COLO668 (cell line): ENCODE measurements at regions not wholly inside any gene's neighbourhood (a gene's known extent, or its start where the extent isn't known, plus 50 kb on each side); places are given as distances from the start of the nearest gene placed in this dataset.
"Not testable (repeated sequence)": the region's sequence is repeated elsewhere in the genome, so short reads cannot be mapped to it uniquely, and the experiment has no call there.

Experiments
- DNase-seq: peaks from one replicate; lab custom pipeline; 2025; ENCODE audit not compliant: unreplicated experiment; lab: John Stamatoyannopoulos, UW

- DNase-seq, result no peak
Observed at GRCh38 chr2:51846796-51847195, 814.9 kb upstream of the NRXN1 start.

- DNase-seq, result no peak
Observed at GRCh38 chr2:51846018-51846417, 814.1 kb upstream of the NRXN1 start.

GRCh38 chr2:51844596-51844995 lies 812.7 kb upstream of the NRXN1 start:
- no peak for DNase-seq

- DNase-seq, result no peak
Observed at GRCh38 chr2:51829477-51829876, 797.5 kb upstream of the NRXN1 start.

- no peak for DNase-seq
Observed at GRCh38 chr2:51825823-51826222, 793.9 kb upstream of the NRXN1 start.

- DNase-seq, result no peak
Observed at GRCh38 chr2:51813247-51813646, 781.3 kb upstream of the NRXN1 start.

- DNase-seq, result no peak
Observed at GRCh38 chr2:51812138-51812866, 780.4 kb upstream of the NRXN1 start.

GRCh38 chr2:51810197-51810596 lies 778.3 kb upstream of the NRXN1 start:
- DNase-seq, result no peak

- DNase-seq, result no peak
Observed at GRCh38 chr2:51807229-51807628, 775.3 kb upstream of the NRXN1 start.

GRCh38 chr2:51795248-51795888 lies 763.4 kb upstream of the NRXN1 start:
- DNase-seq, result peak; percentile 41

- DNase-seq, result no peak
Observed at GRCh38 chr2:51791496-51791895, 759.6 kb upstream of the NRXN1 start.

- DNase-seq, result no peak
Observed at GRCh38 chr2:51790854-51791253, 758.9 kb upstream of the NRXN1 start.

GRCh38 chr2:51789918-51790317 lies 758.0 kb upstream of the NRXN1 start:
- no peak for DNase-seq

- peak; percentile 10 for DNase-seq
Observed at GRCh38 chr2:51782921-51783765, 751.2 kb upstream of the NRXN1 start.

GRCh38 chr2:51781691-51782090 lies 749.8 kb upstream of the NRXN1 start:
- DNase-seq, result no peak

- DNase-seq, result no peak
Observed at GRCh38 chr2:51780353-51780752, 748.4 kb upstream of the NRXN1 start.

GRCh38 chr2:51779723-51780122 lies 747.8 kb upstream of the NRXN1 start:
- not testable (repeated sequence) for DNase-seq

- no peak for DNase-seq
Observed at GRCh38 chr2:51778806-51779205, 746.9 kb upstream of the NRXN1 start.

GRCh38 chr2:51774606-51775005 lies 742.7 kb upstream of the NRXN1 start:
- DNase-seq, result not testable (repeated sequence)

GRCh38 chr2:51760441-51760840 lies 728.5 kb upstream of the NRXN1 start:
- DNase-seq, result no peak

GRCh38 chr2:51758081-51758480 lies 726.1 kb upstream of the NRXN1 start:
- DNase-seq, result no peak

- no peak for DNase-seq
Observed at GRCh38 chr2:51734115-51734514, 702.2 kb upstream of the NRXN1 start.
